HG02759 (cell line): ENCODE measurements at regions not wholly inside any gene's neighbourhood (a gene's known extent, or its start where the extent isn't known, plus 50 kb on each side); places are given as distances from the start of the nearest gene placed in this dataset.
"Not testable (repeated sequence)": the region's sequence is repeated elsewhere in the genome, so short reads cannot be mapped to it uniquely, and the experiment has no call there.

Experiments used
- ATAC-seq: cut with Tn5 transposase; IDR thresholded peaks from one replicate; pipeline ENCODE4 v1.9.1; 2021; ENCODE audit warnings: mild to moderate bottlenecking, moderate library complexity; ENCODE audit not compliant: unreplicated experiment

DNA sequence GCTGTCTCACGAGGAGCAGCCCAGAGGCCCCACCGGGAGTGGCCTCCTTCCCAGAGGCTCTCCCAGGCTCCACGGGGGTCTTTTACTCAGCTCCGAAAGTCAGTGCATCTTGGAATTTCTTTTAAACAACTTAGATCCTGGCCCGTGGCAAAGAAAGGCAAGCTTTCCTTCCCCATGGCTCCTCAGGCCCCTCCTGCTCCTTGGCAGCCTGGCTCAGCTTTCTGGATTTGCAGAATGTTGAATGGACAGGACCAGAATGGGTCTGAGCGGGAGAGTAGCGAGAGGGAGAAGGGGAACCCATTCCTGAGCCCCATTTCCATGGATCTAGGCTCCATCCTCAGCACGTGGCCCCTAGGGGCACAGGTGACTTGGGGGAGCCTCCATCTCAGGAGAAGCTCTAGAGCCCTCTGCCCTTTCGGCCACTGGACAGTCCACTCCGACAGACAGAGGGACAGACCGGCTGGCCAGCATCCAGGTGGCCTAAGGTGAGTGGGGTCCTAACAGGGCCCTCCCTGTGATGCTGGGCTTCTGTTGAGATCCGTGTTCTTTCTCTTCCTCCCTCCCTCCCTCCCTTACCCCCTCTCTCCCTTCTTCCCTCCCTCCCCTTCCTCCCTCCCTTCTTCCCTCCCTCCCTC is 173.9 kb upstream of the PPP1R26 start:
- no peak for ATAC-seq

DNA sequence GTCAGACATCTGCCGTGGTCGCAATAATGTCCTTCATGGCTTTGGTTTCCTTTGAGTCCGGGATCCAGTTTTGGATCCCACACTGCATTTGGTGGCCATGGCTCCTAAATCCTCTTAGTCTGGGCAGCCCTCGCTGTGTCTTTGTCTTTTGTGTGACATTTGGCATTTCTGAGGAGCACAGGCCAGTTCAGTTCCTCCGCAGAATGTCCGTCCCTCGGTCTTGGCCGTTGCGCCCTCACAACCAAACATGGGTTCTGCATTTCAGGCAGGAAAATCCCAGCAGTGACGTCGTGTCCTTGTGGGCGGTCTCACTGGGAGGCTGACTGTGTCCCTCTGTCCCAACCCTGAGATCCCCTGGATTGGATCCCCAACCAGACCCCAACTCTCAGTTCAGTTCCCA is 172.9 kb upstream of the PPP1R26 start:
- ATAC-seq = no peak

DNA sequence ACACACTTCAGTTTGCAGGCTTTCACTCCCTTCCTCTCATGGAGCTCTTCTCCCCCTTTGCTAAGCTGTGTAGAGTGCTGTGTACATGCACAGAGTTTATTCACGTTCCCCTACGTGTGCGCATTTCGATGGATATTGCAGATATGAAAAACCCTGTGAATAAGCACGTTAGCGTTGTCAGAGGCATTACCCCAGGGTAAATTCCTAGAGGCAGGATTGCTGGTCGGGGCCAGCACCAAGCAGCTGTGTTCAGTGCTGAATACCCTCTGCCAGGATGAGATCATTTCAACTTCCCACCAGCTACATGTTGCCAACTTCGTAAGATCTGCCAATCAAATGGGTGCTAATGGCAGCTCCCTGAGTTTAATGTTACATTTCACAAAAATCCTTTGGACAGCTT is 172.3 kb upstream of the PPP1R26 start:
- no peak for ATAC-seq

- ATAC-seq = not testable (repeated sequence)
Observed at GRCh38 chr9:135307919-135308318, 171.7 kb upstream of the PPP1R26 start.

DNA sequence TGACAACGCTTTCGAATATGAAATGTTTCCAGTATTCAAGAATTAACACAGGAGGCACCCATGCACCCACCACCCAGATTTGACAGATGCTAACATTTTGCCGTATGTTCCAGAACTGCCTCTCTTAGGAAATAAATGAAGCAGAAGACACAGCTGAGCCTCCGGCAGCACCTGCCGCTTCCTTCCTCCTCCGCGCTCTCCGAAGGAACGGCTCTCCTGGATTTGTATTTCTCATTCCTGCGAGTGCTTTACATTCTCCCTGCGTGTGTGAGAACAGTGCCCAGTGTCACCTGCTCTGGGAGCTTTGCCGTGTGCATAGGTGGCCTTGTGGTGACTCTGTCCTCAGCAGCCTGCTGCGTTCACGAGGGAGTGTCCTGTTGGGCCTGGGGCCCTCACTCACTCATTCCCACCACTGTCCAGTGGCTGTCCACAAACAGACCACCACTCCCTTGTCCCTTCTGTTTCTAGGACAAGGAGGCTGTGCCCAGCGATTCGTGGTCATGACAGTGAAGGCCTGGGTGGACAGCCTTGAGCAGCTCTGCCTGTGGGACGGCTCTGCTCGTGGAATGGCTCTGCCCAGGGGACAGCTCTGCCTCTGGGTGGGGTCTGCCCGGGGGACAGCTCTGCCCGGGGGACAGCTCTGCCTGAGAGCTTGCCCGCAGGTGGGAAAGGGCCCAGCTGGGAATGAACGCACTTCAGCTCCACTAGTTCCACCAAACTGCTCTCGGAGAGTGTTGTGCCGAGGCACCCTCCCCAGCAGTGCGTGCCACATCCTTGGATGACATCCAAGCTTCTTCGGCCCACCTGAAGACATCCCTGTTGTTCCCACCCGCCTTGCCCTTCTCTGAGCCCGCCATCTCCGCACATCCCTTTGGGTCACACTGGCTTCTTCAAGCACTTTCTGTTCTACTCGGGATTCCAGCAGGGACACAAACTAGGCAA is 170.5 kb upstream of the PPP1R26 start:
- no peak for ATAC-seq

DNA sequence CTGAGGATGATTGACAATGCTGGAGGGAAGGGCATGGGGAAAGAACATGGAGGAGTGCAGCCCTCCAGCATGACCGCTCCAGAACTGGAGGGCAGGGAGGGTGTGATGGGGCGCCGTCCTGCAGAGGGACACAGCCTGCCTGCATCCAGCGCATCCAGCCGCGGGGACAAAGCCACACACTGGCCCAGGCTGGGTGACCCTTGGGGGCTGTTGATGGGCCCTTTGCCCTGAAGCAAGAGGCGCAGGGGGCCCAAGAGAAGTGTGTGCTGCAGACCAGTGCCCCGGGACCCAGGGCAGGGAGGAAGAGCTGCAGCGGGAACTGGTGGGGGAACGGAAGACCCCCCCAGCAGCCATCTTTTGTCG is 169.8 kb upstream of the PPP1R26 start:
- ATAC-seq = no peak

DNA sequence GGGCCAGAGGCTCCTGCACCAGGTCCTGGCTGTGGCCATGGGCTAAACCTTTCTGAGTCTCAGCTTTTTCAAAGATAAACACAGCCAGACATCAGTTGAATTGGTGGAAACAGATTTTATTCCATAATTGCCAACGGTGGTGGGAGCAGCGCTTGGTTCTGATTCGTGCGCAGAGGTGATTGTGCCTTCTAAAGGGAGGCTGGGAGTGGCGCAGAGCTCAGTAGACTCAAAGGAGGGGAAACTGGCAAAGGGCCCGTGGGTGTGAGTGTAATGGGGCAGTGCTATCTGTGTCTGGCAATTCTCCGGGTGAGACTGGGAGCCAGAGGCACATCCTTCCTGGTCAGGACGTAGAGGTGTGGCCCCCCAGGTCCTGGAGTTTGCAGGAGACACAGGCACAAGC is 169.4 kb upstream of the PPP1R26 start:
- no peak for ATAC-seq

DNA sequence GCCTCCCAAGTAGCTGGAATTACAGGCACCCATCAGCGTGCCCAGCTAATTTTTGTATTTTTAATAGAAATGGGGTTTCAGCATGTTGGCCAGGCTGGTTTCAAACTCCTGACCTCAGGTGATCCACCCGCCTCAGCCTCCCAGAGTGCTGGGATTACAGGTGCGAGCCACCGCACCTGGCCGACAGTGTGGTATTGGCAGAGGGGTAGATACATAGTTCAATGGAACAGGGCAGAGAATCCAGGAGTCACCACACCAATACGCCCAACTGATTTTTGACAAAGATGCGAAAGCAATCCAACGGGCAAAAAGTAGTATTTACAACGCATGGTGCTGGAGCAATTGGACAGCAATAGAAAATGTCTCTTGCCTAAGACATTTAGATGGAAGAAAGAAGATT is 164.0 kb upstream of the PPP1R26 start:
- no peak for ATAC-seq

GRCh38 chr9:135320331-135320730 is 159.3 kb upstream of the PPP1R26 start:
- ATAC-seq = no peak

DNA sequence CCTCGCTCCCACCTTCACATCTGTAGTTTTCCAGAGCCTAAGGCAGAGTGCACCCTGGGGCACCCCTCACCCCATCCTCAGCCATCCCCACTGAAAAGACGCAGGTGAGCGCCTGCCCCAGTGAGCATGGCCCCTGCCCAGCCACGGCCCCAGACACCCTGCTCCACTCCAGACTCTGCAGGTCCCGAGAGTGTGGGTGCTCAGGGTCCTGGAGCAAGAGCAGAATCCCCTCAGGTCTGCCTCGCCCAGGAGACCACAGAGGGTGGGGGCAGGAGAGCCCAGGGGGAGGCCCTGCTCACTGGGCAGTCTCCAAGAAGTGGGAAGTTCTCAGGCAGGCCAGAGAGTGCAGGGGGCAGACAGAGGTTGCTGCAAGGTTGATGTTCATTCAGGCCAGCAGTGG is 158.6 kb upstream of the PPP1R26 start:
- no peak for ATAC-seq

DNA sequence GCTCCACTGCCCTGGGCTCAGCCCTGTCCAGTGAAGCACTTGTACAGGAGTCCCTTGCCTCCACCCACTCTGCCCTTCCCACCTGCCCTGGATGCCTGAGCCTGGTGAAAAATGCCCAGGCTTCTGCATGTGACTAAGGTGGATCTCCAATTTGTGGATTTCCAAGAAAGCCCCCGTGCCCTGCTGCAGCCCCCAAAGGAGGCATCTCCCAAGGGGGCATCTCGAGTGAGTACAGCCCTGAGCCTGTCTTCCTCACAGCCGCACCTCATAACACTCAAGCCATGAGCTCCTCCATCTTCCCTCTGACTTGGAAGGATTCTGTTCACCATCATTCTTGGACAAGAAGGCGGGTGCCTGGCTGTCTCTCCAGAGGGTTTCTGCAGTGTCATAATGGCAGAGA is 158.0 kb upstream of the PPP1R26 start:
- no peak for ATAC-seq

- no peak for ATAC-seq
Observed at GRCh38 chr9:135324329-135324728, 155.3 kb upstream of the PPP1R26 start.

DNA sequence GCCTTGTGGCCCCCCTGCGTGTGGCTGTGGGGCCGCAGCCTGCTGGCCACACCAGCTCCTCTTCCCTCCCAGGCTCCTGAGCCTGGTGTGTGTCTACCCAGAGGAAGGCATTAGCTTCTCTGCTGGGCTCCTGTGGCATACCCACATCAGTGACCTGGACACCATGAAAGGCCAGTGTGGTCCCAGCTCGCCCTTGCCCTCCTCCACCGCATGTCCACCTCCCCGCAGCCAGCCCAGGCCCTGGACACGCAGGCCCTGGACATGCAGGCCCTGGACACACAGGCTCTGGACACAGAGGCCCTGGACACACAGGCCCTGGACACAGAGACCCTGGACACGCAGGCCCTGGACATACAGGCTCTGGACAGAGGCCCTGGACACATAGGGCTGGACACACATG is 153.4 kb upstream of the PPP1R26 start:
- no peak for ATAC-seq

- no peak for ATAC-seq
Observed at GRCh38 chr9:135326633-135327152, 152.9 kb upstream of the PPP1R26 start.

- no peak for ATAC-seq
Observed at GRCh38 chr9:135328485-135329417, 150.8 kb upstream of the PPP1R26 start.

DNA sequence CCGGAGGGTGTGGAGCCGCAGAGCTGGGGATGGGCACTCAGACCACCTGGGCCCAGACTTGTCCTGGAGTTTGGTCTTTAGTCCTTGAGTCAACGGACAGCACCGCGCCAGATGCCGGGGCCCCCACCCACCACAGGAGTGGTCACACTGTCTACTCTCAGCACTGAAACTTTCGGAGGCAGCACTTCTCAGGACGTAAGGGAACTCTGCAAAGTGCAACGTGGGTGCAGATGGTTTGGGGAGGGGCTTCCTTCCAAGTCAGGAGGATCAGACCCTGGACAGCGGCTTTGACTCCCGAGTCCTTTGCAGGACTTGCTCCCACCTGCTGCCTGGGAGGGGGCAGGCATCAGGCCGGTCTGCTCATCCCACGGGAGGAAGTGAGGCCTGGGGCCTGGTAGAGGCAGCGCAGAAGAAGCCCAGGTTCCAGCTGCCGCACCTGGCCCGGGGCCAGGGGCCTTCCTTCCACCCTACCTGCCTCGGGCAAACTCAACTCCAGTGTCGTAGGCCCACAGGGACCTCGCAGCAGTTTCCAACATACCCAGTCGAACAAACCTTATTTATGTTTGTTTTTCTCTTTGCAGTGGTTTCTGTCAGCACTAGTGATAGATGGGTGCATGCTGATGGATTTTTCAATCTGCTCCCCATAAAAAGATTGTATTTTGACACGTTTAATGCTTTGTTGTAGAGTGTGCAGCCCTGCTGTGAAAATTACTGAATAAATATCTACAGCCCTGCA is 149.8 kb upstream of the PPP1R26 start:
- no peak for ATAC-seq

DNA sequence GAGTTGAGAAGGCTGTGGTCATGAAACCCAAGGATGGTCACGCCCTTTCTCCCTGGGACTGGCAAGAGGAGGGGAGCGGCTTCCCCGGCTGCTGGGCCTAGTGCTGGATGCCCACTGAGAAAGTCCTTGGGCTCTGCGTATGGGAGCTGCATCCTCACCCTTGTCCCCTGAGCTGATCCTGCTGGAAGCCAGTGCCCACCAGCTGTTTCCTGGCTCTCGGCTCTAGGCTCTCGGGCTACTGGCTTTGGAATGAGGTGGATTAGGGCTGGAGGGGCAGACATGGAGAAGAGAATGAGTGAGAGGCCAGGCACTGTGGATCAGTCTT is 149.3 kb upstream of the PPP1R26 start:
- ATAC-seq = no peak

GRCh38 chr9:135330685-135331590 is 148.6 kb upstream of the PPP1R26 start:
- no peak for ATAC-seq

DNA sequence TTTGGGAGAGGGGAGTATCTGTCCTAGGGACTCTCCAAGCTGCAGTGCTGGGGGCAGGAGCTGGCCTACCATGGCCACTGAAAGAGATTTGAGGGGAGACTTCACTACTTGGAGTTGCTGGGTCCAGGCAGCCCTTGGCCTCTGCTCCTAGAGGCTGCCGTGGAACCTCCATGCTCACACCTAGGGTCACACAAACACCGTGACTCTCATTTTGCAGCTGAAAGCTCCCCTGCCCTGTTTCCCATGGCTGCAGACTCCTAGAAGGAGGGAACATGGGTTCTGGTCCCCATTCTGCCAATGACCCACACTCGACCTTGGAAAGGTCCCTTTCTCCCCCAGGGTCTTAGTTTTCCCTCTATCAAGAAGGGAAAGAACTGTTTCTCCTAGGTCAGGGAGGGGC is 147.1 kb upstream of the PPP1R26 start:
- ATAC-seq = no peak
